HEK293 (cell line): ENCODE measurements at regions not wholly inside any gene's neighbourhood (a gene's known extent, or its start where the extent isn't known, plus 50 kb on each side); places are given as distances from the start of the nearest gene placed in this dataset.

Experiments used
- ELK4 ChIP-seq: IDR thresholded peaks from 2 replicates; pipeline ENCODE4 v1.6.1; 2011; ENCODE audit warnings: mild to moderate bottlenecking, low read depth, low read length, borderline replicate concordance
- GLIS1 ChIP-seq: fragments of 450-650 bp; formaldehyde crosslinking; IDR thresholded peaks from 2 replicates; pipeline ENCODE4 v1.5.1; 2016; ENCODE audit warnings: missing biosample characterization, missing genetic modification characterization
- HIC1 ChIP-seq: fragments of 450-650 bp; formaldehyde crosslinking; IDR thresholded peaks from 2 replicates; pipeline ENCODE4 v1.5.1; 2016; ENCODE audit warnings: missing biosample characterization, missing genetic modification characterization
- HOXA7 ChIP-seq: sonication (generic); formaldehyde crosslinking; IDR thresholded peaks from 2 replicates; pipeline ENCODE4 v1.8.1; 2022; ENCODE audit warnings: missing genetic modification reagents, borderline replicate concordance
- KLF1 ChIP-seq: fragments of 450-650 bp; formaldehyde crosslinking; IDR thresholded peaks from 2 replicates; pipeline ENCODE4 v1.5.1; 2016; ENCODE audit warnings: missing biosample characterization, missing genetic modification characterization
- KLF10 ChIP-seq: fragments of 450-650 bp; IDR thresholded peaks from 2 replicates; pipeline ENCODE4 v1.5.1; 2018; ENCODE audit warnings: missing biosample characterization, mild to moderate bottlenecking, missing genetic modification characterization
- OSR2 ChIP-seq: fragments of 450-650 bp; formaldehyde crosslinking; IDR thresholded peaks from 2 replicates; pipeline ENCODE4 v1.5.1; 2016; ENCODE audit warnings: missing biosample characterization, missing genetic modification characterization
- SP3 ChIP-seq: fragments of 450-650 bp; formaldehyde crosslinking; IDR thresholded peaks from 2 replicates; pipeline ENCODE4 v1.5.1; 2016; ENCODE audit warnings: missing biosample characterization, missing genetic modification characterization
- ZNF148 ChIP-seq: fragments of 450-650 bp; formaldehyde crosslinking; IDR thresholded peaks from 2 replicates; pipeline ENCODE4 v1.5.0; 2017; ENCODE audit warnings: missing biosample characterization, missing genetic modification characterization, borderline replicate concordance
- ZNF155 ChIP-seq: fragments of 450-650 bp; formaldehyde crosslinking; IDR thresholded peaks from 2 replicates; pipeline ENCODE4 v1.5.1; 2016; ENCODE audit warnings: missing biosample characterization, missing genetic modification characterization
- ZNF175 ChIP-seq: fragments of 450-650 bp; formaldehyde crosslinking; IDR thresholded peaks from 2 replicates; pipeline ENCODE4 v1.5.1; 2016; ENCODE audit warnings: missing biosample characterization, missing genetic modification characterization
- ZNF211 ChIP-seq: fragments of 450-650 bp; formaldehyde crosslinking; IDR thresholded peaks from 2 replicates; pipeline ENCODE4 v1.5.1; 2016; ENCODE audit warnings: low read depth, missing biosample characterization, missing genetic modification characterization
- ZNF24 ChIP-seq: fragments of 450-650 bp; formaldehyde crosslinking; IDR thresholded peaks from 2 replicates; pipeline ENCODE4 v1.5.1; 2016; ENCODE audit warnings: missing biosample characterization, missing genetic modification characterization
- ZNF311 ChIP-seq: fragments of 450-650 bp; formaldehyde crosslinking; IDR thresholded peaks from 2 replicates; pipeline ENCODE4 v1.5.1; 2017; ENCODE audit warnings: missing biosample characterization, missing genetic modification characterization, borderline replicate concordance
- ZNF335 ChIP-seq: fragments of 450-650 bp; formaldehyde crosslinking; conservative IDR thresholded peaks from 2 replicates; pipeline ENCODE4 v1.5.1; 2016; ENCODE audit warnings: missing biosample characterization, missing genetic modification characterization
- ZNF341 ChIP-seq: fragments of 450-650 bp; formaldehyde crosslinking; IDR thresholded peaks from 2 replicates; pipeline ENCODE4; 2016; ENCODE audit warnings: low read depth, missing biosample characterization, missing genetic modification characterization
- ZNF518A ChIP-seq: fragments of 450-650 bp; formaldehyde crosslinking; conservative IDR thresholded peaks from 2 replicates; pipeline ENCODE4 v1.5.1; 2016; ENCODE audit warnings: low read depth, missing biosample characterization, missing genetic modification characterization
- ZNF548 ChIP-seq: fragments of 450-650 bp; formaldehyde crosslinking; IDR thresholded peaks from 2 replicates; pipeline ENCODE4 v1.5.1; 2016; ENCODE audit warnings: missing biosample characterization, missing genetic modification characterization
- ZNF626 ChIP-seq: fragments of 450-650 bp; sonication (Bioruptor Pico); formaldehyde crosslinking; IDR thresholded peaks from 2 replicates; pipeline ENCODE4 v1.5.1; 2018; ENCODE audit warnings: missing biosample characterization, missing genetic modification characterization, inconsistent platforms
- ZNF654 ChIP-seq: fragments of 450-650 bp; formaldehyde crosslinking; IDR thresholded peaks from 2 replicates; pipeline ENCODE4 v1.5.1; 2016; ENCODE audit warnings: low read depth, missing biosample characterization, missing genetic modification characterization
- ZNF664 ChIP-seq: fragments of 450-650 bp; formaldehyde crosslinking; IDR thresholded peaks from 2 replicates; pipeline ENCODE4 v1.5.1; 2016; ENCODE audit warnings: missing biosample characterization, missing genetic modification characterization
- ZNF677 ChIP-seq: fragments of 450-650 bp; IDR thresholded peaks from 2 replicates; pipeline ENCODE4 v1.5.0; 2018; ENCODE audit warnings: missing biosample characterization, mild to moderate bottlenecking, missing genetic modification characterization, moderate library complexity
- ZNF701 ChIP-seq: fragments of 450-650 bp; formaldehyde crosslinking; IDR thresholded peaks from 2 replicates; pipeline ENCODE4 v1.5.1; 2016; ENCODE audit warnings: missing biosample characterization, missing genetic modification characterization
- ZNF777 ChIP-seq: fragments of 450-650 bp; formaldehyde crosslinking; IDR thresholded peaks from 2 replicates; pipeline ENCODE4 v1.5.1; 2017; ENCODE audit warnings: missing biosample characterization, missing genetic modification characterization, borderline replicate concordance
- ZNF792 ChIP-seq: fragments of 450-650 bp; formaldehyde crosslinking; IDR thresholded peaks from 2 replicates; pipeline ENCODE4 v1.5.1; 2016; ENCODE audit warnings: missing biosample characterization, missing genetic modification characterization
- ZNF830 ChIP-seq: fragments of 450-650 bp; IDR thresholded peaks from 2 replicates; pipeline ENCODE4 v1.5.0; 2018; ENCODE audit warnings: missing biosample characterization, missing genetic modification characterization, low read depth, mild to moderate bottlenecking, moderate library complexity
- ZSCAN18 ChIP-seq: fragments of 450-650 bp; formaldehyde crosslinking; IDR thresholded peaks from 2 replicates; pipeline ENCODE4 v1.5.1; 2016; ENCODE audit warnings: missing biosample characterization, missing genetic modification characterization

- TF ChIP-seq ZNF211 (no peak), ZNF341 (peak; percentile 60), ZNF24 (peak; percentile 90), ZNF701 (tag by site-specific recombination) (no peak), ZNF677 (tag by site-specific recombination) (no peak), ZNF311 (no peak), ZNF155 (tag by site-specific recombination) (no peak), KLF10 (tag by site-specific recombination) (peak; percentile 75), ZNF654 (tag by site-specific recombination) (no peak), SP3 (tag by site-specific recombination) (0 out of 2 replicates have a peak, but pooled peaks have one; percentile 35), KLF1 (peak; percentile 30), OSR2 (tag by site-specific recombination) (peak; percentile 98), ZNF830 (tag by site-specific recombination) (no peak), ZNF175 (tag by site-specific recombination) (no peak), ZNF548 (no peak), ZNF518A (tag by site-specific recombination) (0 out of 2 replicates have a peak, but pooled peaks have one; percentile 43), ZNF335 (tag by site-specific recombination) (0 out of 2 replicates have a peak, but pooled peaks have one; percentile 33), ZNF664 (tag by site-specific recombination) (0 out of 2 replicates have a peak, but pooled peaks have one; percentile 19), GLIS1 (tag by site-specific recombination) (0 out of 2 replicates have a peak, but pooled peaks have one; percentile 18), ZNF626 (tag by site-specific recombination) (no peak), ZNF148 (tag by site-specific recombination) (no peak), ZNF777 (tag by site-specific recombination) (no peak), ZNF792 (tag by site-specific recombination) (no peak), HOXA7 (CRISPR knock-in tag) (no peak), ZSCAN18 (no peak), HIC1 (tag by site-specific recombination) (no peak; the same call in none of the 2 replicates), ELK4 (no peak)
Measured at GRCh38 chr15:81950841-81951414, 94.9 kb downstream of the MEX3B start (continued).
